Fibroblast of the aortic adventitia (primary cell): ENCODE measurements at regions not wholly inside any gene's neighbourhood (a gene's known extent, or its start where the extent isn't known, plus 50 kb on each side); places are given as distances from the start of the nearest gene placed in this dataset.

Experiments used
- DNase-seq: peaks from one replicate; pipeline ENCODE4 v3.0.0-alpha.2; 2010; ENCODE audit warnings: low read depth
- H3K4me3 ChIP-seq: 2 replicates; pipeline ENCODE4 v1.5.1; 2011; ENCODE audit warnings: low read depth, mild to moderate bottlenecking, control low read depth, low read length, moderate library complexity
- TF ChIP-seq, protein P1 (sequence below): IDR thresholded peaks from 2 replicates; pipeline ENCODE4 v1.5.1; 2011; ENCODE audit warnings: mild to moderate bottlenecking, low read length, control low read depth, inconsistent platforms; ENCODE audit not compliant: insufficient read depth

DNA sequence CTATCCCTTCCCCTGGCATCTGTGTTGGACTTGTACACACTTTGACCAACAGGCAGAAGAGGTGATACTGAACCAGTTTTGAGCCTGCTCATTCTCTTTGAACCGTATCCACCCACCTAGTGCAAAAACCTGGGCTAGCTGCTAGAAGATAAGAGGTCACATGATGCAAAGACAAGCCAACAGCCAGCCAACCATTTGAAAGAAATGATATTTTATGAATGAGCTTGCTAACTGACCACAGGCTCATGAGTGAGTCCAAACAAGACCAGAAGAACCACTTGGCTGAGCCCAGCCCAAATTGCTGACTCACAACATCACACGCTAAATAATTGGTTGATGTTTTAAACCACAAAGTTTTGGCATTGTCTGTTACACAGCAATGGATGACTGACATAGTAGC lies 74.0 kb upstream of the CTNNB1 start:
- TF ChIP-seq, protein P1, sequence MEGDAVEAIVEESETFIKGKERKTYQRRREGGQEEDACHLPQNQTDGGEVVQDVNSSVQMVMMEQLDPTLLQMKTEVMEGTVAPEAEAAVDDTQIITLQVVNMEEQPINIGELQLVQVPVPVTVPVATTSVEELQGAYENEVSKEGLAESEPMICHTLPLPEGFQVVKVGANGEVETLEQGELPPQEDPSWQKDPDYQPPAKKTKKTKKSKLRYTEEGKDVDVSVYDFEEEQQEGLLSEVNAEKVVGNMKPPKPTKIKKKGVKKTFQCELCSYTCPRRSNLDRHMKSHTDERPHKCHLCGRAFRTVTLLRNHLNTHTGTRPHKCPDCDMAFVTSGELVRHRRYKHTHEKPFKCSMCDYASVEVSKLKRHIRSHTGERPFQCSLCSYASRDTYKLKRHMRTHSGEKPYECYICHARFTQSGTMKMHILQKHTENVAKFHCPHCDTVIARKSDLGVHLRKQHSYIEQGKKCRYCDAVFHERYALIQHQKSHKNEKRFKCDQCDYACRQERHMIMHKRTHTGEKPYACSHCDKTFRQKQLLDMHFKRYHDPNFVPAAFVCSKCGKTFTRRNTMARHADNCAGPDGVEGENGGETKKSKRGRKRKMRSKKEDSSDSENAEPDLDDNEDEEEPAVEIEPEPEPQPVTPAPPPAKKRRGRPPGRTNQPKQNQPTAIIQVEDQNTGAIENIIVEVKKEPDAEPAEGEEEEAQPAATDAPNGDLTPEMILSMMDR = no peak
- no peak overlapping the region for H3K4me3 ChIP-seq
- DNase-seq = no peak

GRCh38 chr3:41126472-41126871 lies 72.8 kb upstream of the CTNNB1 start:
- TF ChIP-seq, protein P1 = no peak
- no peak for DNase-seq
- no peak overlapping the region for H3K4me3 ChIP-seq

DNA sequence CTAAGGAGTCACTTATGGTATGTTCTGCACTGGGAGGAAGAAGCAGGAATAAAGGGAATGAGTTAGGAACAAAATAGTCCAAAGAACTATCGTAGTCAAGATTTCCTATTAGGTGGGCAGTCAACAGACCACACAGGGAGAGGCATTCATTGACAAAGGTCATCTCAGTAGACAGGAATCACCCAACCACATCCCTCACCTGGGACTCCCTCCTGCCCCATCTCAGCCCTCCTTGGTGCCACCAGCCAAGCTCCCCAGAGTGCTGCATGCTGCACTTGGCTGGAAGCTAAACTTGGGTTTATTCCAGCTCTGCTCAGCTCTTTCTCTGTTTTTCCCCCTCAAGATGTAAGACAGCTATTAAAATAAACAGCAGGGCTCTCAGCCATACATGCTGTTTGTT lies 72.3 kb upstream of the CTNNB1 start:
- DNase-seq = no peak
- TF ChIP-seq, protein P1 = no peak
- no peak overlapping the region for H3K4me3 ChIP-seq

DNA sequence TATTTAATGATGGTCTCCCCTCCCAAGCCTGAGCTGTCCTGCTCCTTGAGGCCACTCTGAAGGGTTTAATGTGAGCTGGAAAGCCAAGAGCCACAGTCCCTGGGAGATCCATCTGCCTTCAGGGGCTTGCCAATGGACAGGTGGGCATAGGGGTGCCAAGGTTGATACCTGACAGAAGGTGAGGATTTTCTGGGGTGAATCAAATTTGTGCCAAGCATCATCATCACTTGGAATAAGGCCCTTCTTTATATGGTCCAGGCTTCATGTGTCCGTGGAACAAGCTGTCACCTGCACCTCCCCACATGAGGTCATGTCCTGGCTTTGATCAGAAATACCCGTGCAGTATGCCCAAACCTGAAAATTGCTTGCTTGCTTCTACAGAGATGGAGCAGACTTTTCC lies 71.9 kb upstream of the CTNNB1 start:
- TF ChIP-seq, protein P1 = no peak
- H3K4me3 ChIP-seq = no peak overlapping the region
- DNase-seq = no peak

- DNase-seq = no peak
- no peak overlapping the region for H3K4me3 ChIP-seq
- TF ChIP-seq, protein P1 = no peak
Observed at GRCh38 chr3:41129731-41130130, 69.6 kb upstream of the CTNNB1 start.

DNA sequence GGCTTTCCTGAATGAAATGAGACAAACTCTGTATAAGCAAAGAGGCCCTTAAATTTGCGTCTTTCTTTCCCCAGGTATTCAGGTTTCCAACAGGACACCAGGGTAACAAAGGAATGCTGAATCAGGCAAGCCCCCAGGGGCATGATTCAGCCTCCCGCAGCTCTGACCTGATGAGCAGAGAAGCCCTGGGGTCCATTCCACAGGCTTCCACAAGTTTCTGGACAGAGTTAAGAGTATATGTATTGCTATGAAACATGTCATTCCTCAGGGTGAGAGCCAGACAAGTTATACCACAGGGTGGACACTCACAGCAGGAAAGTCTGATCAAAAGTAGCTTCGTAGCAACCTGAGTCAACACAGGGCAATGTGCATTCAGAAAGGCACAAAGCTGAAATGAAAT lies 68.1 kb upstream of the CTNNB1 start:
- DNase-seq = no peak
- H3K4me3 ChIP-seq = no peak overlapping the region
- TF ChIP-seq, protein P1 = no peak

GRCh38 chr3:41137686-41138111 lies 61.6 kb upstream of the CTNNB1 start:
- DNase-seq = no peak
- TF ChIP-seq, protein P1 = no peak
- H3K4me3 ChIP-seq = no peak overlapping the region
